ENCODE measurements at regions not wholly inside any gene's neighbourhood (a gene's known extent, or its start where the extent isn't known, plus 50 kb on each side); places are given as distances from the start of the nearest gene placed in this dataset.

- TF ChIP-seq CTCF (IDR thresholded peaks at IDR 0.05) (peak; percentile 90 to 98 (median 93)), POLR2A (IDR thresholded peaks at IDR 0.05) (no peak)
These were observed 475.9 kb upstream of the CCL2 start for GRCh38 chr17:33779234-33779591.

Measured in esophagus squamous epithelium (tissue), 4 donors.